GM21526 (cell line): ENCODE measurements at regions not wholly inside any gene's neighbourhood (a gene's known extent, or its start where the extent isn't known, plus 50 kb on each side); places are given as distances from the start of the nearest gene placed in this dataset.
"Not testable (repeated sequence)": the region's sequence is repeated elsewhere in the genome, so short reads cannot be mapped to it uniquely, and the experiment has no call there.

Experiments used
- ATAC-seq: cut with Tn5 transposase; IDR thresholded peaks from one replicate; pipeline ENCODE4 v1.9.1; 2021; ENCODE audit warnings: moderate library complexity; ENCODE audit not compliant: unreplicated experiment, low FRiP score

- ATAC-seq, result no peak
These were observed 1190.5 kb upstream of the LRRTM3 start for GRCh38 chr10:65735382-65735781.

GRCh38 chr10:65742906-65743305 lies 1182.9 kb upstream of the LRRTM3 start:
- no peak for ATAC-seq

GRCh38 chr10:65751218-65751617 lies 1174.6 kb upstream of the LRRTM3 start:
- ATAC-seq, result no peak

GRCh38 chr10:65751896-65752295 lies 1173.9 kb upstream of the LRRTM3 start:
- no peak for ATAC-seq

- ATAC-seq, result no peak
These were observed 1172.3 kb upstream of the LRRTM3 start for GRCh38 chr10:65753532-65753931.

GRCh38 chr10:65754112-65754511 lies 1171.7 kb upstream of the LRRTM3 start:
- ATAC-seq, result no peak

GRCh38 chr10:65762311-65762710 lies 1163.5 kb upstream of the LRRTM3 start:
- ATAC-seq, result no peak

GRCh38 chr10:65765006-65765541 lies 1160.8 kb upstream of the LRRTM3 start:
- no peak for ATAC-seq

GRCh38 chr10:65769828-65770227 lies 1156.0 kb upstream of the LRRTM3 start:
- no peak for ATAC-seq

- ATAC-seq, result no peak
These were observed 1147.1 kb upstream of the LRRTM3 start for GRCh38 chr10:65778753-65779152.

GRCh38 chr10:65779985-65780384 lies 1145.9 kb upstream of the LRRTM3 start:
- ATAC-seq, result no peak

GRCh38 chr10:65786279-65786678 lies 1139.6 kb upstream of the LRRTM3 start:
- no peak for ATAC-seq

- ATAC-seq, result no peak
These were observed 1138.3 kb upstream of the LRRTM3 start for GRCh38 chr10:65787571-65787970.

- ATAC-seq, result no peak
These were observed 1137.6 kb upstream of the LRRTM3 start for GRCh38 chr10:65788271-65788670.

- ATAC-seq, result no peak
These were observed 1133.9 kb upstream of the LRRTM3 start for GRCh38 chr10:65791979-65792378.

- ATAC-seq, result no peak
These were observed 1132.0 kb upstream of the LRRTM3 start for GRCh38 chr10:65793738-65794425.

GRCh38 chr10:65794861-65795260 lies 1131.0 kb upstream of the LRRTM3 start:
- ATAC-seq, result not testable (repeated sequence)

GRCh38 chr10:65796472-65796871 lies 1129.4 kb upstream of the LRRTM3 start:
- no peak for ATAC-seq

- no peak for ATAC-seq
These were observed 1127.7 kb upstream of the LRRTM3 start for GRCh38 chr10:65798133-65798532.

- ATAC-seq, result no peak
These were observed 1123.4 kb upstream of the LRRTM3 start for GRCh38 chr10:65802391-65802790.

- no peak for ATAC-seq
These were observed 1120.3 kb upstream of the LRRTM3 start for GRCh38 chr10:65805511-65805910.

- no peak for ATAC-seq
These were observed 1119.8 kb upstream of the LRRTM3 start for GRCh38 chr10:65805993-65806392.
